Neural cell (in vitro differentiated cells): ENCODE measurements at regions not wholly inside any gene's neighbourhood (a gene's known extent, or its start where the extent isn't known, plus 50 kb on each side); places are given as distances from the start of the nearest gene placed in this dataset.

Experiments used
- H2AFZ ChIP-seq: fragments of 200-600, 300-800 bp; sonication (generic), shearing (Covaris generic); 2 replicates; pipeline ENCODE4 v1.6.0; 2014; ENCODE audit warnings: low read depth, mild to moderate bottlenecking, antibody characterized with exemption, low read length, moderate library complexity
- H3F3A ChIP-seq: fragments of 200-600 bp; shearing (Covaris generic); 2 replicates; pipeline ENCODE4 v1.6.1; 2016; ENCODE audit warnings: mild to moderate bottlenecking, moderate library complexity, mixed read lengths, antibody characterized with exemption, low read length; ENCODE audit not compliant: insufficient read depth, poor library complexity, severe bottlenecking
- H3K27ac ChIP-seq: fragments of 200-600, 300-800 bp; sonication (generic), shearing (Covaris generic); 2 replicates; pipeline ENCODE4 v1.5.1; 2014; ENCODE audit warnings: mild to moderate bottlenecking, low read length, moderate library complexity
- H3K27me3 ChIP-seq: fragments of 300-800, 200-600 bp; sonication (generic), shearing (Covaris generic); 2 replicates; pipeline ENCODE4 v1.6.0; 2014; ENCODE audit warnings: mild to moderate bottlenecking, low read depth, low read length, moderate library complexity; ENCODE audit not compliant: insufficient read depth
- H3K36me3 ChIP-seq: fragments of 300-800, 200-600 bp; sonication (generic), shearing (Covaris generic); 2 replicates; pipeline ENCODE4 v1.5.1; 2014; ENCODE audit warnings: mild to moderate bottlenecking, antibody characterized with exemption, low read length, moderate library complexity; ENCODE audit not compliant: insufficient read depth
- H3K4me2 ChIP-seq: fragments of 300-800, 200-600 bp; sonication (generic), shearing (Covaris generic); 2 replicates; pipeline ENCODE4 v1.6.0; 2014; ENCODE audit warnings: mild to moderate bottlenecking, low read length
- H3K4me3 ChIP-seq: fragments of 300-800, 200-600 bp; sonication (generic), shearing (Covaris generic); 2 replicates; pipeline ENCODE4 v1.5.1; 2014; ENCODE audit warnings: mild to moderate bottlenecking, low read length, moderate library complexity
- H3K79me2 ChIP-seq: fragments of 200-600 bp; shearing (Covaris generic); replicated peaks from 2 replicates; pipeline ENCODE4 v1.6.0; 2014; ENCODE audit warnings: mild to moderate bottlenecking, low read length, moderate library complexity; ENCODE audit not compliant: insufficient read depth
- H3K9ac ChIP-seq: fragments of 300-800, 200-600 bp; sonication (generic), shearing (Covaris generic); 2 replicates; pipeline ENCODE4 v1.6.1; 2016; ENCODE audit warnings: mild to moderate bottlenecking, low read length, mixed read lengths
- H3K9me2 ChIP-seq: fragments of 200-600 bp; shearing (Covaris generic); 2 replicates; pipeline ENCODE4 v1.6.1; 2016; ENCODE audit warnings: mild to moderate bottlenecking, low read length, mixed read lengths; ENCODE audit not compliant: insufficient read depth
- H3K9me3 ChIP-seq: fragments of 200-600, 300-800 bp; sonication (generic), shearing (Covaris generic); 2 replicates; pipeline ENCODE4 v1.6.1; 2016; ENCODE audit warnings: mild to moderate bottlenecking, mixed run types, low read length, moderate library complexity, mixed read lengths
- H4K20me1 ChIP-seq: fragments of 200-600 bp; shearing (Covaris generic); 2 replicates; pipeline ENCODE4 v1.6.1; 2016; ENCODE audit warnings: mild to moderate bottlenecking, mixed run types; ENCODE audit not compliant: insufficient read depth
- EP300 ChIP-seq: fragments of 450-650 bp; conservative IDR thresholded peaks from 2 replicates; pipeline ENCODE4 v1.6.1; 2014; ENCODE audit warnings: antibody characterized with exemption, mild to moderate bottlenecking, moderate library complexity; ENCODE audit not compliant: poor library complexity, severe bottlenecking
- EZH2 ChIP-seq: fragments of 200-600, 300-800 bp; shearing (Covaris generic), sonication (generic); IDR thresholded peaks from 2 replicates; pipeline ENCODE4 v1.6.1; 2014; ENCODE audit warnings: antibody characterized with exemption, low read length, borderline replicate concordance, mild to moderate bottlenecking; ENCODE audit not compliant: insufficient read depth, poor library complexity, severe bottlenecking
- MXI1 ChIP-seq: fragments of 450-650 bp; conservative IDR thresholded peaks from 2 replicates; pipeline ENCODE4 v1.6.1; 2014; ENCODE audit warnings: antibody characterized with exemption, mild to moderate bottlenecking; ENCODE audit not compliant: poor library complexity, severe bottlenecking
- POLR2AphosphoS5 ChIP-seq: IDR thresholded peaks from 2 replicates; pipeline ENCODE4 v1.6.1; 2012
- RAD21 ChIP-seq: fragments of 450-650 bp; conservative IDR thresholded peaks from 2 replicates; pipeline ENCODE4 v1.6.1; 2014; ENCODE audit warnings: antibody characterized with exemption, mild to moderate bottlenecking, moderate library complexity
- SMC3 ChIP-seq: fragments of 450-650 bp; conservative IDR thresholded peaks from 2 replicates; pipeline ENCODE4 v1.6.1; 2014; ENCODE audit warnings: antibody characterized with exemption, mild to moderate bottlenecking, moderate library complexity; ENCODE audit not compliant: poor library complexity
- TAF1 ChIP-seq: IDR thresholded peaks from 2 replicates; pipeline ENCODE4 v1.6.1; 2012; ENCODE audit warnings: low read depth
- TF ChIP-seq, protein P1 (sequence below): fragments of 450-650 bp; IDR thresholded peaks from 2 replicates; pipeline ENCODE4 v1.5.1; 2014; ENCODE audit warnings: antibody characterized with exemption, mild to moderate bottlenecking, moderate library complexity; ENCODE audit not compliant: poor library complexity, severe bottlenecking
- TF ChIP-seq, protein P2 (sequence below): IDR thresholded peaks from 2 replicates; pipeline ENCODE4 v1.6.1; 2012; ENCODE audit warnings: borderline replicate concordance

DNA sequence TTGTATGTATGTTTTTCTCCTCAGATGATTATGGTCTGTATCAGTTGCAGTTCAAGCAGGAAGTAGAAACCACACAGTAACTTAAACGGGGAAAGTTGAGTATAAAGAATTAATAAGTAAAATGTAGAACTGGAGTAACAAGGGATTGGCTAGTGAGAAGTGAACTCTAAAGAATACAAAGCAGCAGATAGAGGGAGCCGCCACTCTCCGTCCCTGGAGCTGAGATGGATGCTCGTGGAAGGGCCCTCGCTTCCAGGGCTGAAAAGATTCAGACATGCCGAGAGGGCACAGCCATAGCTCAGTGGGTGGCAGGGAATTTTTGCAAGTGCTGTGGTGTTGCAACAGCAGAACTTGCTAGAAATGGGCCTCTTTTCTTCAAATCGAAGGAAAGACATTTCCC lies 155.8 kb downstream of the COL6A3 start:
- Histone ChIP-seq H3K27me3 (no peaks in the 10 kb centered on the region), H3K9me3 (no peaks in the 10 kb centered on the region), H3F3A (no peaks in the 10 kb centered on the region), H2AFZ (no peak overlapping the region), H3K9me2 (no peaks in the 10 kb centered on the region), H3K27ac (no peak overlapping the region), H3K79me2 (no peaks in the 10 kb centered on the region), H3K36me3 (no peaks in the 10 kb centered on the region), H3K9ac (no peak overlapping the region), H4K20me1 (no peaks in the 10 kb centered on the region), H3K4me2 (no peak overlapping the region), H3K4me3 (no peak overlapping the region)
- TF ChIP-seq POLR2AphosphoS5 = no peak
- no peak for TF ChIP-seq EZH2
- TF ChIP-seq EP300 = no peak
- TF ChIP-seq, protein P1, sequence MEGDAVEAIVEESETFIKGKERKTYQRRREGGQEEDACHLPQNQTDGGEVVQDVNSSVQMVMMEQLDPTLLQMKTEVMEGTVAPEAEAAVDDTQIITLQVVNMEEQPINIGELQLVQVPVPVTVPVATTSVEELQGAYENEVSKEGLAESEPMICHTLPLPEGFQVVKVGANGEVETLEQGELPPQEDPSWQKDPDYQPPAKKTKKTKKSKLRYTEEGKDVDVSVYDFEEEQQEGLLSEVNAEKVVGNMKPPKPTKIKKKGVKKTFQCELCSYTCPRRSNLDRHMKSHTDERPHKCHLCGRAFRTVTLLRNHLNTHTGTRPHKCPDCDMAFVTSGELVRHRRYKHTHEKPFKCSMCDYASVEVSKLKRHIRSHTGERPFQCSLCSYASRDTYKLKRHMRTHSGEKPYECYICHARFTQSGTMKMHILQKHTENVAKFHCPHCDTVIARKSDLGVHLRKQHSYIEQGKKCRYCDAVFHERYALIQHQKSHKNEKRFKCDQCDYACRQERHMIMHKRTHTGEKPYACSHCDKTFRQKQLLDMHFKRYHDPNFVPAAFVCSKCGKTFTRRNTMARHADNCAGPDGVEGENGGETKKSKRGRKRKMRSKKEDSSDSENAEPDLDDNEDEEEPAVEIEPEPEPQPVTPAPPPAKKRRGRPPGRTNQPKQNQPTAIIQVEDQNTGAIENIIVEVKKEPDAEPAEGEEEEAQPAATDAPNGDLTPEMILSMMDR = no peak
- no peak for TF ChIP-seq RAD21
- TF ChIP-seq MXI1 = no peak
- no peak for TF ChIP-seq TAF1
- TF ChIP-seq, protein P2, sequence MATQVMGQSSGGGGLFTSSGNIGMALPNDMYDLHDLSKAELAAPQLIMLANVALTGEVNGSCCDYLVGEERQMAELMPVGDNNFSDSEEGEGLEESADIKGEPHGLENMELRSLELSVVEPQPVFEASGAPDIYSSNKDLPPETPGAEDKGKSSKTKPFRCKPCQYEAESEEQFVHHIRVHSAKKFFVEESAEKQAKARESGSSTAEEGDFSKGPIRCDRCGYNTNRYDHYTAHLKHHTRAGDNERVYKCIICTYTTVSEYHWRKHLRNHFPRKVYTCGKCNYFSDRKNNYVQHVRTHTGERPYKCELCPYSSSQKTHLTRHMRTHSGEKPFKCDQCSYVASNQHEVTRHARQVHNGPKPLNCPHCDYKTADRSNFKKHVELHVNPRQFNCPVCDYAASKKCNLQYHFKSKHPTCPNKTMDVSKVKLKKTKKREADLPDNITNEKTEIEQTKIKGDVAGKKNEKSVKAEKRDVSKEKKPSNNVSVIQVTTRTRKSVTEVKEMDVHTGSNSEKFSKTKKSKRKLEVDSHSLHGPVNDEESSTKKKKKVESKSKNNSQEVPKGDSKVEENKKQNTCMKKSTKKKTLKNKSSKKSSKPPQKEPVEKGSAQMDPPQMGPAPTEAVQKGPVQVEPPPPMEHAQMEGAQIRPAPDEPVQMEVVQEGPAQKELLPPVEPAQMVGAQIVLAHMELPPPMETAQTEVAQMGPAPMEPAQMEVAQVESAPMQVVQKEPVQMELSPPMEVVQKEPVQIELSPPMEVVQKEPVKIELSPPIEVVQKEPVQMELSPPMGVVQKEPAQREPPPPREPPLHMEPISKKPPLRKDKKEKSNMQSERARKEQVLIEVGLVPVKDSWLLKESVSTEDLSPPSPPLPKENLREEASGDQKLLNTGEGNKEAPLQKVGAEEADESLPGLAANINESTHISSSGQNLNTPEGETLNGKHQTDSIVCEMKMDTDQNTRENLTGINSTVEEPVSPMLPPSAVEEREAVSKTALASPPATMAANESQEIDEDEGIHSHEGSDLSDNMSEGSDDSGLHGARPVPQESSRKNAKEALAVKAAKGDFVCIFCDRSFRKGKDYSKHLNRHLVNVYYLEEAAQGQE = no peak
- no peak for TF ChIP-seq SMC3

DNA sequence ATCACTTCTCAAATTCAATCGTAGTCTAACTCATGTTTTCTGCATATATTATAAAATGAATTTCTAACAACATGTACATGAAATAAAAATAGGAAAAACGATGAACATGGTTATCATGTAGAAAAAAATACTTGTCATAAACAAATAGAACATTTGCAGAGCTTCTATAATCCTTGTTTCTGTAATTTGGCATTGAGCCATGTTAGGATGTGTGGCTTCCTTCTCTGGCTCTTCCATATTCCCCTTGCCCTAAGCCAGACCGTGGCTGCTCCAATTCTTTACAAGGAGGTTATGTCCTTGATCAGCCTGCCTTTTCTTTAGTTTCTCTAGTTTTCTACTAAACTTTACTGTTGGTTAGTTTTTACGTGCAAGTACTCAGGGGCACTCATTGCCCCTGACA lies 155.3 kb downstream of the COL6A3 start:
- H3K4me3 ChIP-seq = no peak overlapping the region
- no peaks in the 10 kb centered on the region for H3K36me3 ChIP-seq
- H3K27ac ChIP-seq = no peak overlapping the region
- H3K4me2 ChIP-seq = no peak overlapping the region
- TF ChIP-seq SMC3 = no peak
- no peak for TF ChIP-seq RAD21
- no peak for TF ChIP-seq TAF1
- no peak for TF ChIP-seq POLR2AphosphoS5
- no peaks in the 10 kb centered on the region for H3K9me2 ChIP-seq
- no peak overlapping the region for H3K9ac ChIP-seq
- H3K27me3 ChIP-seq = no peaks in the 10 kb centered on the region
- no peaks in the 10 kb centered on the region for H4K20me1 ChIP-seq
- no peaks in the 10 kb centered on the region for H3F3A ChIP-seq
- H3K9me3 ChIP-seq = no peaks in the 10 kb centered on the region
- no peak overlapping the region for H2AFZ ChIP-seq
- no peaks in the 10 kb centered on the region for H3K79me2 ChIP-seq

DNA sequence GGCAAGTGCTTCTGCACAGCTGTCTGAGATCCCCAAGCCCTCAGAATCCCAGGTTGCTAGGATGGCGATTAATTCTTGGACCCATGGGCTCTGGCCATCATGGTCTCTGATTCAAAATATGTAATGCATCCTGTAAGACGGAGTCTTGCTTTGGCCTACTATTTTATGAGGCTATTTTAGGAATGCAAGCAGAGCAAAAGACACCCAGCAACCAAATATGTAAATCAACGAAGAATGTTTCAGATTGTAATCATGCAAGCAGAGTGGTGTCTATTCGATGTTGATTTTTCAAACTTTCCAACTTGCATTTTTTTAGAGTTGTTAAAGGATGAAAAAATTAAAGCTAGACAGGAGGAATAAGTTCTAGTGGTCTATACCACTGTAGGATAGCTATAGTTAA lies 154.8 kb downstream of the COL6A3 start:
- no peak overlapping the region for H3K4me3 ChIP-seq
- no peaks in the 10 kb centered on the region for H3K9me2 ChIP-seq
- no peak overlapping the region for H3K4me2 ChIP-seq
- no peak overlapping the region for H3K27ac ChIP-seq
- no peaks in the 10 kb centered on the region for H3K27me3 ChIP-seq
- no peak overlapping the region for H2AFZ ChIP-seq
- no peaks in the 10 kb centered on the region for H3K9me3 ChIP-seq
- no peaks in the 10 kb centered on the region for H3F3A ChIP-seq
- no peaks in the 10 kb centered on the region for H3K36me3 ChIP-seq
- no peaks in the 10 kb centered on the region for H3K79me2 ChIP-seq
- TF ChIP-seq EZH2 (no peak), SMC3 (no peak), TAF1 (no peak), EP300 (no peak), MXI1 (no peak), RAD21 (no peak), POLR2AphosphoS5 (no peak)
- TF ChIP-seq, protein P1 = no peak
- TF ChIP-seq, protein P2 = no peak
- H3K9ac ChIP-seq = no peak overlapping the region
- no peaks in the 10 kb centered on the region for H4K20me1 ChIP-seq
